ENCODE measurements at regions not wholly inside any gene's neighbourhood (a gene's known extent, or its start where the extent isn't known, plus 50 kb on each side); places are given as distances from the start of the nearest gene placed in this dataset.

DNA sequence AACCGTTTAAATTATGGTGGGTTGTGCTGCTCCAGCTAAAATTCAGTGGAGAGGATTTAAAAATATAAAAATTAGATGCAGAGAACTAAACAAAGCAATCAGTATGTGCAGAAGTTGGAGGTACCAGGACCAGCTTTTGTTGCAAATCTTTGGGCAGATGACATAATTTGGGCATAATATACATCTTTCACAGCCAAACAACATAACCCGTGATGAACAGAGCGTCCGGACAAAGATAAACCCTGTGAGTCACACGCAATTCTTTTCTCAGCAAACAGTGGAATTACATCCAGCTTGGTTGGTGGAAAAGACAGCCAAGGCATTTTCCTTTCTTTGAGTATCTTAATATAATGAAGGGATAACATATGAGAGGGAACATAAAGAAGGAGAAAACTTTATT is 419.4 kb upstream of the ADAMTS9 start:
- no peak for DNase-seq

DNA sequence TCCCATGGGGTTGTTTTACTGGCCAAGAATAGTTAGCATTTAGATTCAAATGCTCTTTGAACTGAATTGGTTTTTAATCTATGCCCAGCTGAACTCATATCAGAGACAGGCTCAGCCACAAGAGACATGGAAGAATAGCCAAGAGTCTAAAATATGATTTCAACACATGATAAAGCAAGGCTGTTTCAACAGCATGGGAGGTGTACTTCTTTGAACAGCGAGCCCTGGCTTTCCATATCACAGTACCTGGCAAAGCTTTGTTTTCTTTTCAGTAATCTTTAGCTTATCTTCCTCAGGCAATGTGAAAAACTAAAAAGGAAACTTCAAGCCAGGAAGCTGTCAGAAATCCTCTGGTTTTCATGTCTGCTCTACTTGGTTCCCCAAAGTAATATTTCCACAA is 413.6 kb upstream of the ADAMTS9 start:
- DNase-seq = no peak

DNA sequence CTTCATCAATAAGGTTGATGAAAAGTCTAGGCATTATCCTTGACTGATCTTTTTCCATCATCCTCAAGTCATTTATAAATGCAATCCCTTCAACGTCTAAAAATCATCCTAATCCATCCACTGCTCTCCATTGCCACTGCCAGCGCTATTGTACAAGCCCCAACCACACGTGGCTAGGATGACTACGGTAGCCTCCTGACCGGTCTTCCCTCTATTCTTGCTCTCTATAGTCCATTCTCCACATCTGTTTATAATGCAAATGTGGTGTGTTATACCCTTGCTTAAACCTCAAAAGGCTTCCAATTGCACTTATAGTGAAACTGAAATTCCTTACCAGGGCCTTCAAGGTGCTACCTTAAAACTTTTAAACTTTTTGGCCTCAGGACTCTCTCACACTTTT is 410.6 kb upstream of the ADAMTS9 start:
- DNase-seq = no peak

DNA sequence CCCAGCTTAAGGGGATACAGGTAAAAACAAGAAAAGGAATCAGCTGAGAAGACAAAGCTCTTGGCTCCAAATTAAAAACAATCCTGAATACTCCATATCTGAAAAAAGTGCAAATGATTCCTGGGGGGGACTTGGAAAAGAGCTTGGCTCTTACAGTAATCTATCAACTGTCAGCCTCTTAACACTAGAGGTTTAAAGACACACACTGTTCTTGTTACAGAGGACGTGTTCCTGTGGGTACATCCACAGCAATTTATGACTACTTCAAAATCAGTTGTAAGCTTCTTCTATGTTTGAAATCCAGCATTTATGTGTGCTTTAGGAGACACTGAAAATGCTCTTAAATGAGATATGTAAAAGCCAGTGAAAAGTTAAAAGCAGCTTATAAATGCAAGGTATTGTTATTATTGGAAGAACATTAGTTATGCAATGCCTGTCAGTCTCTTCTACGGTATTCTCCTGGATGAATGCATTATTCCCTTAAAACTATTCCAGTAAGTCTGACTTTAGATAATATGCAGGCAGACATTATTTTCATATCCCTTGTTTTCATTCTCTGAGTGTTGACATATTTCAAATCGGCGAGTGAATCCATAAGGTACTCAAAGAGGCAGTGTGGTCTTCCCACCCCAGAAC is 408.4 kb upstream of the ADAMTS9 start:
- no peak for DNase-seq

DNA sequence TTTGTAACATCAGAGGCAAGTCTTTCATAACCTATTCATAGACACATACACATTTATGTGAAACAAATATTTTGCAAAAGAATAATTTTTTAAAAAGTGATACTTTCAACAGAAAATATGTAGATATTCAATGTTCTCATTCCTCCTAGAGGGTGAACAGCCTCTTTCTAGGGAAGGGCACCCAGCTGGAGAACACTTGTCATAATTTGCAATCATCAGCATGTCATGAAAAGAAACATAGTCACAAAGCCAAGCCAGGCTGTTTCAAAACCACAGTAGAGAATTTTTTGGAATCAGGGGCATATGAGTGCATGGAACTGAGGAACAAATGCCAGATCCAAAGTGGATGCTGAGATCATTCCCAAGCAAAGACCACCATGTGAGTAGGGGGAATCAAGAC is 406.9 kb upstream of the ADAMTS9 start:
- DNase-seq = no peak

DNA sequence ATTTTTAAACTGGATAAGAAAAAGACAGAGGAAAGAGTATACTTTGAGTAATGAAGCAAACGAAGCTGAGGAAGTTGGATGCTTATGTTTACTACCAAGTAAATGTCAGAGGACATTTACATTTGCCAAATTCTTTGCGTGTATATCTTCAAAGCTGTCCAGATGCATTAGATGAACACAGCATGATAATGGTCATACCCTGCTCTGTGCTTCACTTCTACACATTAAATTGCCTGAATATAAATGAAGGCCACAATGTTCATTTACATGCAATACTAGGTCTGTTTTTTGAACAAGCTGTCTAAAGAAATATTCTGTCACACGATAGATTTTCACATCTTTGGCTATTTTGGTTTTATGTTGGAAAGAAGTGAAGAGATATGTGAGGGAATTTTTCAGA is 405.8 kb upstream of the ADAMTS9 start:
- no peak for DNase-seq

DNA sequence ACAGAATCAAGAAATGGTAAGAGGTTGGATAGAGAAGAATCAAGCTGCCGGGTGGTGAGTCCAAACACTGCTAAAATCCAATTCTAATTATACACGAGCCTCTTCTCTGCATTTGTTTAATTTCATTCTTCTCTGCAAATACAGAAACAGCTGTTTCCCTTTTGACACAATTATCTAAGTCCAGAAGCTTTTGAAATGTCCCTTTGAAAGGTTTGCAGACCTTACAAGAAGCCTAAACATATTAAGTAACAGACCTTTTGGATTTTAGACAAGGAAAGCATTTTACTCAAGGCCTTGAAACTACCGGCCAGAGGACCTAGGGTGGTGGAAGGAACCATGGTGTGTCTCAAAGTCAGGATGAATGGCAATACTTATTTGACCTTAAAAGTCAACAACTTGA is 403.8 kb upstream of the ADAMTS9 start:
- DNase-seq = no peak

DNA sequence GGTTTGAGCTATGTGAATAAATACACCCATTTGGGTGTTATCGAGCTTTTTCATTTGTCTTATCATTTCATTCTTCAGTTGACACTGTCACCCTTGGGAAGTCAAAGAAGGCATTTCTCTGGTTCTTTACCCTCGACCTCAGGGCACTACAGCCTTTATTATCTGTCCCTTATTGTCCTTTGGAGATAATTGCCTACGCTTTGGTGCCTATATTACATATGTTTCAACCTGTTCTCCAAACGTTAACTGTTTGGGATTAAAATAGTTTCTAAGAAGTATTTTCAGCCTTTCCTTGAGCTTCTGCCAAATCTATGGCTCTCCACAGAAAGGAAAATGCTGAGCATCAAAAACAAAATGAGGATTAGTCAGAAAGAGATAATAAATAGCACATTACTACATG is 395.4 kb upstream of the ADAMTS9 start:
- no peak for DNase-seq

DNA sequence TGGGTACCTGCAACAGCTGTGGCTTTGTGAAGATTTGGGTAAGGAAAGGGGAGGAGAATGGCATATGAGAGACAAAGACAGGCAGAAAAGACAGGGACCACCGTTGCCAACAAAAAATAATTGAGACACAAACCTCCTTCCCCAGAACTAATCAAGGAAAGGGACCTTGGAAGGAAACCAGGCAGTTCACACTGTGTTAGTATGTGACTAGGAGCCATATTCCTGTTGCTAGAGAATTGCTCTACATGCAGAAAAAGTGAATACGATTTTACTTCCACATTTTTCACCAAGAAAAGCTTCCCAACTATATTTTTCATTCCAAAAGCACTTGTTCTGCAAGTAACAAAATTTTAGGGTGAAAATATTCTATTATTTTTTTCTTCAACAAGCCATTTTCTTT is 393.7 kb upstream of the ADAMTS9 start:
- no peak for DNase-seq

DNA sequence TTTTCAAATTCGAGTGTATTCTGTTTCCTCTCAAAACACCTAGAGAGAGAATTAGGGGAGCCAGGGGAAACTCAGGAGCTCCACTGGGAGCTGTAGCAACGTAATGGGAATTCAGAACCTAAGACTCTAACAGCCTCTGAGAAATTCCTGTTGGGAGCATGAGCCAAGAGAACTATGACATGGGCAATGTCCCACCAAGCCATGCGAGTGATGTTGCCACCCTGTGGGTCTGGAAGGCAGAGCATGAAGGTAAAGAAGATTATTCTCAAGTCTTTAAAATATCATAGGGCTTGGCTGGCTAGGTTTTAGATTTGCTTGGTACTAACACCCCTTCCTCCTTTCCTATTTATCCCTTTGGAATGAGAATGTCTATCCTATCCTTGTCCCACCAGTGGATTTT is 392.6 kb upstream of the ADAMTS9 start:
- no peak for DNase-seq

DNA sequence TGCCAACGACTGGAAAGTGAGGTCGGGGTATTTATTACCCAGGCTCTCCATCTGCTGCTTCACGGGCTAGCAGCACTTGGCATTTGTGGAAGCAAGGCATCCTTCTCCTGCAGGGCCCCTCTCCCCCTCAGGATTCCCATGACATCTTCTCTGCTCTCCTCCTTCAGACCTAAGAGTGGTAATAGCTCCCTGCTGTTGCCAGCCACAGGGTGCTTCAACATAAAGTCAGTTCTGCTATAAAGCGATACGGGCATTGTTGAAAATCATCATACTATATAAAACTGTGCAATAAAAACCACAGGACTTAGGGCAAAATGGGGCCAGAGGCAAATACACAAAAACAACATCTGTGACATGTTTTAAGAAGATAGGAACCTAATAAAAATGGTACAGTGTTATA is 391.8 kb upstream of the ADAMTS9 start:
- no peak for DNase-seq

DNA sequence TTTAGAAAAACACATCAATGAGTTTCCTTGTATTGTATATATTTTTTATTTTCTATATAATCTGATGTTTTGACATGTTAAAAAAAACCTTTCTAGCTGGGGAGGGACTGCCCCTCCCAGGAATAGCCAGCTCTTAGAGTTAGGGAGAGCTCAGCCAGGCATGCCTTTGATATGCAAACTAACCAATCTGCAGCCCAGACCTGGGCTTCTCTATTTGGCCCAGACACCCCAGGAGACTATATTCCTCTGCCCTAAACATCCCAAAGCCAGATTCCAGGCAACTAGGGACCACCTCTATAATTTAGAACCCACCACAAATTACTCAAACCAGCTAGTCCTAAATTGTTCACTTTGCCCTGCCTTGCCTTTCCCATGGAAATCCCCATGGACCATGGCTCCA is 390.9 kb upstream of the ADAMTS9 start:
- DNase-seq = no peak

DNA sequence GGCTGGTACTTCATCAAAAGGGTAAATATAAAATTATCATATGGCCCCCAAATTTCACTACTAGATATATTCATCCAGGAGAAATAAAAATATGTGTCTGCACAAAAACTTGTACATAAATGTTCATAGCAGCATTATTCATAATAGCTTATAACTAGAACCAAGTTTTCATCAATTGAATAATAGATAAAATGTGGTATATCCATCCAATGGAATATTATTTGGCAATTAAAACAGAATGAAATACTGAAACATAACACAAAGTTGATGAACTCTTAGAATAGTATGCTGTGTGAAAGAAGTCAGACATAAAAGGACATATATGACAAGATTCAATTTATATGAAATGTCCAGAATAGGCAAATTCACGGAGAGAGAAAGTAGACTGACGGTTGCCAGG is 389.3 kb upstream of the ADAMTS9 start:
- no peak for DNase-seq

DNA sequence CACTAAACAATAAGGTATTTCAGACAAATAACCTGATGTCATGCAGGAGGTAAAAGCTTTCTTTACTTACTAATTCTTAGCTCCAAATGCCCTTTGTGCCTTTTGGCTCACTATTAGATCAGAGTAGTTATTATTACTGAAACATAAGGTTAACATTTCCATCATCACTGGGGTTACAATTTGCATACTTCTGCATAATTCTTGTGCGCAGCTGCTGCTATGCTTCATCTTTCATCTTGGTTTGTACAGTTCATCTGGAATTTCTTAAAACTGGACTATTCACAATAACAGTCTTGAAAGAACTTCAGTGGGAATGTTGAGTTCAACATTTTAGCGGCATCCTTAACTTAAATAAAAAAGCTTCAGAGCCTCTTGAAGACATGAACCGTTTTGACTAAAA is 383.2 kb upstream of the ADAMTS9 start:
- DNase-seq = no peak

DNA sequence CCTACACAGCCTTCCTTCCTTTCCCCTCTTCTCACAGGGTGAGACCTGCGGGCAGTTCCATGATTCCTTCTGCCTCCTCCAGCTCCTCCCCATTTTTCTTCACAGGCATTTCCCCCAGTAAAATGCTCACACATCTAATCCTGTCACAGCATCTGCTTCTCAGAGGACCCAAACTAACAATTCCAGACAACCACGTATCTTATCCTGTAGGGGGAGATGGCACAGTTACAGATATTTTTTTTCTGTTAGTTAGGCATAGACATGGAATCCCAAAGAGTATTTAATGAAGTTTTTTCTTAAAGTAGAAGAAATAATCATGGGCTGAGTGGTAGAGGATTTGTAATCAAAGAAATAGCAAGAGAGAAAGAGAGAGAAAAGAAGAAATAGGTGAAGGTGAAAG is 373.1 kb upstream of the ADAMTS9 start:
- no peak for DNase-seq

DNA sequence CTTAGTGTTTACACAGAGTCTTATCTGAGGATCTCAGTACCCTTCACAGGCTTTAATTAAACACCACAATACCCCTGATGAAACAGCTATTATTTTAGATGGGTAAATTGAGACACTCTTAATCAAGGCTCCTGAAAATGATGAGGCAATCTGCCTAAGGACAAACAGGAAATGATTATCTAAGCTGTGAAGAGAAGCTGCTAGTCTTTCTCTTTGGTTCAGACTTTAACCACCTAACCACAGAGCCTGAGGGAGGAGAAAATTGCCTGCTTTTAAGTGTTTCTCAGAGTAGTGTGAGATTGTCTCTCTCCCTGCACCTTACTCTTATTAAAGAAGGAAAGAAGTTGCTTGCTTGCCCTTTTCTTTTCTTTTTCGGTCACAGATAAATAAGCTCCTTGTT is 364.3 kb upstream of the ADAMTS9 start:
- no peak for DNase-seq

DNA sequence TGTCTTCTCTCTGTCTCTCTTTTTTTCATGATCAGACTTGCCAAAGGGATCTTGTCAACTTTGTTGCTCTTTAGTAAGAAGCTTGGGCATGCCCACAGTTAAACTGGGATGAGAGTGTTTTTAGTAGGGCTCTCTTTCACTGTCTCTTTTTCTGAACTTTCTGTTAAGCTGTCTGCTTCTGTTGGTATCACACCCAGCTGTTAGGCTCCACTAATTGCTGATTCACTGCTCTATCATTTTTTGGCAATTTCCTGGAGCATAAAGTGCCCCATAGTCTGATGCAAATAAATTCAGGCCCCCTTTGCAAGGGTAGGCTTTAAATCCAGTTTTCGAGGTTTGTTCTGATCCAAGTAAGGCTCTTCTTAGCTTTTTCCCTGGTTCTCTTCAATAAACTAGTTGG is 360.4 kb upstream of the ADAMTS9 start:
- no peak for DNase-seq

DNA sequence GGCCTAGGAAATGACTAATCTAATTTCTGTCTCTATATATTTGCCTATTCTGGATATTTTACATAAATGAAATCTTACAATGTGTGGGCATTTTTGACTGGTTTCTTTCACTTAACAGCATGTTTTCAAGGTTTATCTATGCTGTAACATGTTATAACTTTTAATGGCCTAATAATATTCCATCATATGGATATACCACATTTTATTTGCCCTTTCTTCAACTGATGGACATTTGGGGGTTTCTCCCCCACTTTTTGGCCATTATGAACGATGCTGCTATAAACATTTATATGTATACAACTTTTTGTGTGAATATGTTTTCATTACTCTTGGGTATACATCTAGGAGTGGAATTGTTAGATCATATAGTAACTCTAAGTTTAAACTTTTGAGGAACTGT is 357.3 kb upstream of the ADAMTS9 start:
- no peak for DNase-seq

DNA sequence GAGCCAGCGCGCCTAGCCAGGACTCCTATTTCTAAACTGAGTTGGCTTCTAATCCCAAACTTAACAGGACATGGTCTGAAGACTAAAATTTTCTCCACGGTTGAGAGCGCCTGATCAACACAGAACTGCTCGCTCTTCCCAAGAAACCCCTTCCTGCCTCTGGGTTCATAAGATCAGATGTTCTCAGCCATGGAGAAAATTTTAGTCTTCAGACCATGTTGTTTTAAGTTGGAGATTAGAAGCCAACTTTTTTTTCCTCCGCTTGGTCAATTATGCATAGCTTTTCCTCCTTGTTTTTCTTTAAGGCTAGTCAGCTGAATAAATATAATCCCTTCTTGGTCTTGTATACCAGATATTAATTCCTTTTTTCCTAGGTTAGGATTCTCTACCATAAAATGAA is 356.6 kb upstream of the ADAMTS9 start:
- no peak for DNase-seq

DNA sequence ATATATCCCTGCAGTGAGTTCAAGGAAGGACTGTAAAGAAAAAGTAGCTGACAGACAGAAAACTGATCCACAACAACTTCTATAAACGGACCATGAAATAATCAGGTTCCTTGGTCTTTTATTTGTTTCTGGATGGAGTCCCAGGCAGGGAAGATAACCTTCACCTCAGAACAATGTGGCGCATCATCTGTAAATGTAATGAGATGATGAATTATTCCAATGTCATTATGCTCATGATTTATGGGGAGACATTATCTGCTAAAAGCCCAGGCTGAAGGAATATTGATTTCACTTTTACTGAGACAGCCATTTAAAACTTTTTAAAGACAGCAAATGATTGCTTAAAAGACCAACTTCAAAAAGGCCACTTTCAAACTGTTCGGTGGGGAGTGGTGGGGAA is 354.9 kb upstream of the ADAMTS9 start:
- DNase-seq = no peak

DNA sequence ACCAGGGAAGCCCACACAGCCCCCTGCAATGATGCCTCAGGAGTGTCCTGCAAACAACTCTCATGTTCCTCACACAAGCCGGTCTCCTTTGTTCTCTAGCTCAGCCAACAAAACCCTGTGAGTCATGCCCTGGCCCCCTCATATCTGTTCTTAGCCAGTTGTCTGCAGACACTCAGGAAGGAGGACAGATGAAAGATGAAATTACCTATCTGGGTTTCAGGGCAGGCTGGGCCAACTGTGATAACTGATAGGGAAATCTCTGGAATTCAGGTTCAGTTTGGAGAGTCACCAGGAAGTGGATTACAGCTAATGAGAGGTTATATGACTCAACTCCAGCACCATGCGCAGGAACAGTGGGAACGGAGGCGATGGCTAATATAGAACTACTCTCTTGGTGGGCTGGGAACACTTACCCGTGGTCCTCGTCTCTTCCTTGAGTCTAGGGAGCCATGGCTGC is 352.0 kb upstream of the ADAMTS9 start:
- no peak for DNase-seq

DNA sequence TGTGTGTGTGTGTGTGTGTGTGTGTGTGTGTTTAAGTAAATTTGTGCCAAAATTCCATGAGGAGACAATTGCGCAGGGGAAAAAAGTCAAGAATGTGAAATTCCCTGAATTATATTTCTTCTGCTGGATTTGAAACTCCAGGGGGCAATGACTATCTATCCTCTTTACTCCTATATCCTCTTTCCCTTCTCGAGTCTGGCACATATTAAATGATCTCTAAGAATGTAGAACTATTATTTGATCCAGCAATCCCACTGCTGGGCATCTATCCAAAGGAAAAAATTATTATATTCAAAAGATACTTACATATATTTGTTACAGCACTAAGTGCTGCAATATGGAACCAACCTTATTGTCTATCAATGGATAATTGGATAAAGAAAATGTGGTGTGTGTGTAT is 350.1 kb upstream of the ADAMTS9 start:
- DNase-seq = no peak

DNA sequence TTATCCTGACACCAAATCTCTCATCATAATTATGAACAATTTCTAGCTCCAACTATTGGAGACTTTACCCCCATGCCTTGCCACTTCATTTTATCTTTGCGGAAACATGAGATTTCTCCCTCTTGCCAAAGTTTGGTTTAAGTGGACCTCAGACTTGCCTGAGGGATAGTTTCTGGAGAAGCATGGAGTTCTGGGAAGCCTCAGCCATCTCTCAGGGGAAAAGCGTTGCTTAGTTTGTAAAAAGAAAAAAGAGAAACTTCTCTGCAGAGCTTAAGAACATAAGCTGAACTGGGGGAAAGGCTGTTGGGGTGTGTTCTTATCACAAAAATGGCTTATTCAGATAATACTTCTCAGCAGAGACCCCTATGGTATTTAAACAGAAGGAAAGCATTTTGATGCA is 347.4 kb upstream of the ADAMTS9 start:
- no peak for DNase-seq

DNA sequence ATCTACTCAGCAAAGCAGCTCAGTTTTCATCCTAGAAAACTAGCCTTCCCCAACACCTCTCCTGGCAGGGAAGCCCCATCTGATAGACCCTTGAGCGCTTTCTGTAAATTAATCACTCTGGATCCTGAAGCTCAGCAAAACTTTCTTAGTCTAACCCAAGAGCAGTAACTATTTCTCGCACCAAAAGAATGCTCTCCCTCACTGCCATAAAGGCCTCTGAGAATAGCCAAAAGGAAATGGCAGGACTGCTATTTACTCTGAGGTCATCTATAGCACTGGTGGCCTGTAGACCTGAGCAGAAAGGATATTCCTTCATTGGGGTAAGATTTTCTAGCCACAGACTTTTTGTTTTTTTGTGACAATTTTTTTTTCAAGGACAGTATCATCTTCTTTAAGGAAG is 345.8 kb upstream of the ADAMTS9 start:
- no peak for DNase-seq

DNA sequence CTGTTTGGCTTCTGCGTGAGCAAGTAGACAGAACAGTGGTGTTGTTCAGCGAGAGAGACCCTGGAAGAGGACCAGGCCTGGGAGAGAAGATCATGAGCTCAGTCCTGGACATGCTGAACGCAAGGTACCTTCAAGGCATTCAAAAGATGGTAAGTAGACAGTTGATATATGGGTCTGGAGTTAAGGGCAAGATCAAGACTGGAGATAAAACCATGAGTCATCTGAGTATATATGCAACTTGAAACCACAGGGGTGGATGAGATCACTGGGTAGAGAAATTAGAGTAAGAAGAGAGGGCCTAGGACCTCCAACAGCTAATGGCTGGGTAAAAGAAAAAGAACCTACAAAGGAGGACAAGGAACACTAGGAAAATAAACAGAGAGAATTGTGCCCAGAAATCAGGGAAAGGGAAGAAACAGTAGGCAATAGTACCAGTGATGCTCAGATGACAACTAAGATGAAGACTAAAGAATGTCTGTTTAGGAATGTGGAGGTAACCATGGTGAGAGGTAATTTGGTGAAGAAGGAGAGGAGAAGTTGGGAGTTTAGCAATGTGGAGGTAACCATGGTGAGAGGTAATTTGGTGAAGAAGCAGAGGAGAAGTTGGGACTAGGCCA is 343.2 kb upstream of the ADAMTS9 start:
- DNase-seq = no peak

Data from NCI-H748 treated with DMSO at 0.1 percent for 48 hours (cell line).